ENCODE measurements at regions not wholly inside any gene's neighbourhood (a gene's known extent, or its start where the extent isn't known, plus 50 kb on each side); places are given as distances from the start of the nearest gene placed in this dataset.
A peak's percentile ranks its signal among the peaks of the same experiment; 100 is the strongest.

- ATAC-seq: peak in 4 of 8 donors; percentile 25 to 53 (median 32)
These were observed 166.9 kb downstream of the DLEU7 start for GRCh38 chr13:50676602-50677001.

DNA sequence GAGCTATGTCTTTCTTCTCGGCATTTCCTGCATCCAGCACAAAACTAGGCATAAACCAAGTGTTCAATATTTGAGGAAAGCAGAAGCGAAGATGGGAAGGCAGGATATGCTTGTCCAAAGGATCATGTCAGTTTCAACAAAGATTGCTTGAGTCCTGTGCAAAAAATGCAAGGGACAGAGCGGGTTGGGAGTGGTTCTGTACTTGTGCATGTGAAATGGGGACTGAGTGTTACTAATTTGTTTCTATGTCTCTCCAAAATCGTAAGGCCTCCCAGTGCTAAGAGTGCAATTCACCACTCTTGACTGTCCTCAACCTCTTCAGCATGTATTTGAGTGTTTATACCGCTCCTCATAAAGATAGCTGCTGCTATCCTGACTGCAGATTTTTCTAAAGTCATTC is 166.2 kb downstream of the DLEU7 start:
- DNase-seq (no peak), ATAC-seq (no peak)
- 79 to 80% methylated on average over 5 of the region's 5 CpGs for WGBS, 2 donors
- Histone ChIP-seq H3K4me1 (peaks cover 0 to 39% (median 23%) of the 10 kb centered on the region in 9 donors), H3K4me3 (no peak overlapping the region), H3K27me3 (no peaks in the 10 kb centered on the region), H3K36me3 (no peaks in the 10 kb centered on the region), H3K9me3 (peaks cover 0 to 2% (median 0%) of the 10 kb centered on the region in 11 donors), H3K27ac (peak overlapping the region in 4 of 10 donors; percentile 37 to 48 (median 43))
- intact Hi-C loops (cut with DNase I): loop anchor here in 2 of 10 donors (5.0 kb wide), 1 partner anchor 80 kb away; no protein-coding TSS in a partner anchor
- TF ChIP-seq, protein P1, sequence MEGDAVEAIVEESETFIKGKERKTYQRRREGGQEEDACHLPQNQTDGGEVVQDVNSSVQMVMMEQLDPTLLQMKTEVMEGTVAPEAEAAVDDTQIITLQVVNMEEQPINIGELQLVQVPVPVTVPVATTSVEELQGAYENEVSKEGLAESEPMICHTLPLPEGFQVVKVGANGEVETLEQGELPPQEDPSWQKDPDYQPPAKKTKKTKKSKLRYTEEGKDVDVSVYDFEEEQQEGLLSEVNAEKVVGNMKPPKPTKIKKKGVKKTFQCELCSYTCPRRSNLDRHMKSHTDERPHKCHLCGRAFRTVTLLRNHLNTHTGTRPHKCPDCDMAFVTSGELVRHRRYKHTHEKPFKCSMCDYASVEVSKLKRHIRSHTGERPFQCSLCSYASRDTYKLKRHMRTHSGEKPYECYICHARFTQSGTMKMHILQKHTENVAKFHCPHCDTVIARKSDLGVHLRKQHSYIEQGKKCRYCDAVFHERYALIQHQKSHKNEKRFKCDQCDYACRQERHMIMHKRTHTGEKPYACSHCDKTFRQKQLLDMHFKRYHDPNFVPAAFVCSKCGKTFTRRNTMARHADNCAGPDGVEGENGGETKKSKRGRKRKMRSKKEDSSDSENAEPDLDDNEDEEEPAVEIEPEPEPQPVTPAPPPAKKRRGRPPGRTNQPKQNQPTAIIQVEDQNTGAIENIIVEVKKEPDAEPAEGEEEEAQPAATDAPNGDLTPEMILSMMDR (IDR thresholded peaks at IDR 0.05): no peak

More at GRCh38 chr13:50676602-50677001, 166.9 kb downstream of the DLEU7 start:
- Histone ChIP-seq H3K9me3 (no peaks in the 10 kb centered on the region), H3K36me3 (no peaks in the 10 kb centered on the region), H3K27me3 (no peaks in the 10 kb centered on the region), H3K27ac (peak overlapping the region in 7 of 10 donors; percentile 3 to 48 (median 38)), H3K4me3 (no peak overlapping the region), H3K4me1 (peaks cover 0 to 45% (median 22%) of the 10 kb centered on the region in 9 donors)
- TF ChIP-seq, protein P1 (IDR thresholded peaks at IDR 0.05): no peak
- WGBS, 2 donors: 50 to 52% methylated on average over 1 of the region's 1 CpG
- no peak for DNase-seq
- intact Hi-C loops (cut with DNase I): loop anchor here in 2 of 10 donors (5.0 kb wide), 1 partner anchor 79 kb away; no protein-coding TSS in a partner anchor

DNA sequence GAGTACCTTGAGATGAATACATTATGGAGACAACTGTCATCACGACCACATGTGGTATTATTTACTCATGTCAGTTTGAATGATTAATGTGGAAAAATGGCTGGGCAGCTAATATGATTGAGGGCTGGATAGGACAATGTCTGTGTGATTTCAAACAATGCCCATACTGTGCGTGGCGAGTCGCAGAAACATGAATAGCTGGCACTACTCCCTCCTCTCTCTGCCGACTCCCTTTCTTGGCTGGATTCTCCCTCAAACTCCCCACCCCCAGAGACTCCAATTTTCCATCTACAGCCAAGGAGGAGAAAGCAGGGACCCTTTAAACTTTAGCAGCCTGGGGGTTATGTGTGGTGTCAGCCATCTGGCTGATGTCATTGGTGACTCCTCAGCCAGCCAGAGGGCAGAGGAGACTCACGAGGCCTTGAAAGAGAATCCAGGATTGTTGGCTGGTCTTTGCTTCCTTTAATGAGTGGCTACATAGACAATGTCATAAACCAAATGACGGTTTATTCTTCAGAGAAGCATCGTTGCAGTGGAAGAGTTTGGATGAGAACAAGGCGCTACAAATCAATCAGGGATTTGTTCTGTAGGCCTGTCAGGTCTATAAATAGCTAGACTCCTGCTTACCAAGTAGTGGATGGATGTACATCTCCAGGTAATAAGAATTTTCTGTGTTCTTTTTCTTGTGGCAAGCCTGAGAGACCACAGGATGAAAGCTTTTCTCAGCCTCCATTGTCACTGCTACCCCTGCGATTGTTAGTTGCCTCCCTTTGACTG is 165.6 kb downstream of the DLEU7 start:
- H3K27me3 ChIP-seq: no peaks in the 10 kb centered on the region

More for the DNA sequence above, 165.6 kb downstream of the DLEU7 start:
- DNase-seq: no peak
- H3K27ac ChIP-seq: peak overlapping the region in 2 of 10 donors; percentile 1 to 38
- H3K36me3 ChIP-seq: no peaks in the 10 kb centered on the region
- TF ChIP-seq, protein P1 (IDR thresholded peaks at IDR 0.05): no peak
- peak in 3 of 8 donors; percentile 24 to 29 (median 24) for ATAC-seq
- H3K4me3 ChIP-seq: no peak overlapping the region
- 68 to 76% methylated on average over 10 of the region's 10 CpGs for WGBS, 2 donors
- intact Hi-C loops (cut with DNase I): loop anchor here in 2 of 10 donors (5.0 kb wide), 1 partner anchor 81 kb away; no protein-coding TSS in a partner anchor
- peaks cover 0 to 2% (median 0%) of the 10 kb centered on the region in 11 donors for H3K9me3 ChIP-seq
- H3K4me1 ChIP-seq: peaks cover 0 to 43% (median 24%) of the 10 kb centered on the region in 9 donors
